C4-2B (cell line): ENCODE measurements at regions not wholly inside any gene's neighbourhood (a gene's known extent, or its start where the extent isn't known, plus 50 kb on each side); places are given as distances from the start of the nearest gene placed in this dataset.

Experiments used
- H3K27ac ChIP-seq: fragments of 450-650 bp; 2 replicates; pipeline ENCODE4 v1.5.1; 2017
- CTCF ChIP-seq: fragments of 450-650 bp; conservative IDR thresholded peaks from 2 replicates; pipeline ENCODE4 v1.5.1; 2017; ENCODE audit warnings: mild to moderate bottlenecking
- ZFX ChIP-seq: fragments of 450-650 bp; IDR thresholded peaks from 2 replicates; pipeline ENCODE4 v1.6.1; 2017

GRCh38 chr13:67951431-67951830, 721.3 kb upstream of the PCDH9 start:
- TF ChIP-seq ZFX, result no peak
- no peak overlapping the region for H3K27ac ChIP-seq

DNA sequence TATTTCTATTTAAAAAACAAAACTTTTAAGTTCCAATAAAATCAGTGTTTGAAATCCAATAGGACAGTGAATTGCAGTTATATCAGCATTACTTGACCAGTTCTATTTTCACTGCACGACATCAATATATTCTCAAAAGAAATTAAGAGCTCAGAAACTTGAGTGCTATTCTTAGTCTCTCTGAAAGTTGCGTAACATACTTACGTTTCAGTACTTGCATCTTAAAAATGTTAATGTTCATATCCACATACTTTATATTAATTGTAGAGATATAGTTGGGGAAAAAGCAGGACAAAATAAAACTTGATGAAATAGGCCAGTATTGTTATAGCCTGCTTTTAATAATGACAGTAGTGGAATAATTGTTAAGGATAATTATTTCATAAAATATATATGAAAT, 720.5 kb upstream of the PCDH9 start:
- TF ChIP-seq ZFX (no peak), CTCF (no peak)
- no peak overlapping the region for H3K27ac ChIP-seq

GRCh38 chr13:67946131-67946530, 716.0 kb upstream of the PCDH9 start:
- no peak overlapping the region for H3K27ac ChIP-seq
- TF ChIP-seq CTCF (no peak), ZFX (no peak)

DNA sequence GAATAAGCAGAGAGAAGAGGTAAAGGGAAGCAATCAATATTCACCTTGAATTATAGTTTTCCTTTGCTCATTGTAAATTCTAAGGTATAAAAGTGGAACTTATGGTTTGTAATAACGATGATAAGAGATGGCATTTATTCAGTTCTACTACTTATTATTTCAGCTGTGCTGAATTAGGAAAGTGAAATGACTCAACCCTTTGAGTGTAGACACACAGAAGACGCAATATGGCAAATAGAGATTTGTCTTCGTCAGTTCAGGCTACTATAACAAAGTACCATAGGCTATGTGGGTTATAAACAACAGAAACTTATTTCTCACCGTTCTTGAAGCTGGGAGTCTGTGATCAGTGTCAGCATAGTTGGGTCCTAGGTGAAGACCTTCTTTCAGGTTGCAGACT, 713.0 kb upstream of the PCDH9 start:
- H3K27ac ChIP-seq, result no peak overlapping the region
- TF ChIP-seq CTCF (no peak), ZFX (no peak)

DNA sequence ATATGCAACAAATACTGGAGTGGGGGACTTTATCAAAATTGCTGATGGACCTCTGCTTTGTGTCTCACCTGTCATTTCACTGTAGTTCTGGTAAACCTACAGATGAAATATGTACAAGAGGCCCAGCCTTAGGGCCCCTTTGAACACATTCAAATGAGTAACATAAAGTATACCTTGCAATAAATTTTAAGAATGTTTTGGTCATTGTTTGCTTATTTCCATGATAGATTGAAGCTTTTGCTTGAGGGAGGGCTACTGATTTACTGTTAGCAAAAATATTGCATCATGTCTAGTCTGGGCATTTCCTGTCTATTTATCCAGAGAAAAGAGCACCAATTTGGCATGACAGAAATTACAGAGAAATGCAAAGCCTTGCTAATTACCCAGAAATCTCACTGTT, 705.5 kb upstream of the PCDH9 start:
- no peak for TF ChIP-seq ZFX
- TF ChIP-seq CTCF, result no peak
- H3K27ac ChIP-seq, result no peak overlapping the region

DNA sequence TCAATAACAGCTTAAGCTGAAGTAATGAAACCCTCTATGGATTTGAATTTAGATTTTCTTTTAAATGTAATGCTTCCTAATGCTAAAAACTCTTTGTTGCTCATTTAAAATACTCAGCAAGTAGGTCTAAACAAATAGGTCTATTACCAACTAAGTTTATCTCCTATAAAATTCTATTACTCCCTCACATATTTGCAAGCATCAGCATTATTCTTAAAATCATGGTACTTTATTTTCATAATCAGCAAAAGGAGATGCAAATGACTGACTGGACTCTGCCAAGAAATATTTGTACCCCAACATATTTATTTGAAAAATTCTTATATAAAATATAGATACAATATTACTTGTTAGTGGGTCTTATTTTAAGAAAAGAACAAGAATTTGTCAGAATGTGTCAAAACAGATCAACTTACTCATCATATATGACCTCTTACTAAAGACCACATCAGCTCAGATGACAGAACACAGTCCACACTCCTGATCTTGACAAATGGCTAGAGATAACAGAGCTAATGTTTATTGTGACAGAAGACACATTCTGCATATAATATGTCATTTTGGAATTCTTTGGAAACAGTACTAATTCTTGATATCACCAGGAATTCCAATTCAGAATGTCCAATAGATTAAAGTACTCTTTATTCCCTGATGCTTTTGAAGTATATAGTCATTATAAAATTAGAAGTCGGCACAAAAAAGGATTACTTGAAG, 704.6 kb upstream of the PCDH9 start:
- no peak overlapping the region for H3K27ac ChIP-seq
- no peak for TF ChIP-seq ZFX
- TF ChIP-seq CTCF, result no peak

DNA sequence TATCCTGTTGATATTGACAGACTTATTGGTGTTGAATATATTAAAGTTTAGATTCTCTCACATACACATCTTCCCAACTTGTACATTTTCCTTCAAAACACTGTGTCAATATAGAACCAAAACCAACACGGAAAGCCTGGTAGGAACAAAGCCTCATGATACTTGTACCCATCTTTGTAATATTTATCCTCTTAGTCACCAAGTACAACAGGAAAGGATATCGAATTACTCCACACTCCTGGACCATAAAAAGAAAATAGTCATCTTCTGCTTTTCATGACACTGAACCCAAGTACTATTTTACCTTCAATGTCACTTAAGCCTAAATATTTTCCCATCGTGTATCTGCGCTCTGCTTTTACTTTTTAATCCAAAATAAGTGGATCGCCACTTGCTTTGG, 702.9 kb upstream of the PCDH9 start:
- TF ChIP-seq CTCF (no peak), ZFX (no peak)

More for the DNA sequence above, 702.9 kb upstream of the PCDH9 start:
- H3K27ac ChIP-seq, result no peak overlapping the region
